ENCODE measurements at regions not wholly inside any gene's neighbourhood (a gene's known extent, or its start where the extent isn't known, plus 50 kb on each side); places are given as distances from the start of the nearest gene placed in this dataset.

GRCh38 chr18:73826098-73826497 is 321.5 kb downstream of the FBXO15 start:
- Histone ChIP-seq H3K27me3 (ENCODE audit: control insufficient read depth in 1 of 2, insufficient read depth in 1 of 2, low read length in 2 of 2) (peaks cover 0 to 6% of the 10 kb centered on the region in 2 experiments), H2AK5ac (ENCODE audit: low read length, severe bottlenecking) (no peak overlapping the region), H3K27ac (ENCODE audit: low read length, poor library complexity, severe bottlenecking) (no peak overlapping the region), H3K23ac (ENCODE audit: low read length in 2 of 2) (no peak overlapping the region), H4K8ac (ENCODE audit: low read length) (no peak overlapping the region), H3K14ac (ENCODE audit: low read length in 2 of 2) (no peak overlapping the region), H3K4me3 (ENCODE audit: insufficient read depth in 1 of 2, low read depth in 1 of 2, low read length in 2 of 2) (no peak overlapping the region), H3K4me1 (ENCODE audit: control insufficient read depth, insufficient read depth, low read depth, low read length) (no peaks in the 10 kb centered on the region), H3K18ac (ENCODE audit: low read depth in 1 of 2, low read length in 2 of 2) (no peak overlapping the region), H3K4ac (ENCODE audit: low read depth in 1 of 2, low read length in 2 of 2) (no peak overlapping the region), H2BK12ac (ENCODE audit: low read length in 2 of 2) (no peak overlapping the region), H3K36me3 (ENCODE audit: control insufficient read depth in 1 of 2, insufficient read depth in 2 of 2, low read depth in 1 of 2, low read length in 2 of 2) (no peaks in the 10 kb centered on the region), H3K4me2 (ENCODE audit: low read length, poor library complexity, severe bottlenecking) (no peak overlapping the region), H3K79me1 (replicated peaks; ENCODE audit: low read length, poor library complexity, severe bottlenecking) (no peaks in the 10 kb centered on the region), H3K9me3 (ENCODE audit: control insufficient read depth, low read length) (no peaks in the 10 kb centered on the region), H2BK5ac (ENCODE audit: low read depth, low read length, poor library complexity, severe bottlenecking) (no peak overlapping the region), H3K9ac (ENCODE audit: low read length) (no peak overlapping the region), H2BK120ac (ENCODE audit: low read depth, low read length) (no peak overlapping the region), H2BK15ac (ENCODE audit: low read depth, poor library complexity, severe bottlenecking) (no peak overlapping the region), H4K91ac (ENCODE audit: low read length) (no peak overlapping the region), H2AFZ (ENCODE audit: low read depth, low read length) (no peak overlapping the region)
- DNase-seq: no peak
- WGBS: 100% methylated on average over 1 of the region's 2 CpGs

GRCh38 chr18:73824671-73825070 is 323.0 kb downstream of the FBXO15 start:
- H2BK15ac ChIP-seq (ENCODE audit: low read depth, poor library complexity, severe bottlenecking): no peak overlapping the region
- H3K36me3 ChIP-seq (ENCODE audit: control insufficient read depth in 1 of 2, insufficient read depth in 2 of 2, low read depth in 1 of 2, low read length in 2 of 2): no peaks in the 10 kb centered on the region
- H2BK12ac ChIP-seq (ENCODE audit: low read length in 2 of 2): no peak overlapping the region
- no peak overlapping the region for H3K4ac ChIP-seq (ENCODE audit: low read depth in 1 of 2, low read length in 2 of 2)
- H2AFZ ChIP-seq (ENCODE audit: low read depth, low read length): no peak overlapping the region
- H3K9ac ChIP-seq (ENCODE audit: low read length): no peak overlapping the region
- H4K91ac ChIP-seq (ENCODE audit: low read length): no peak overlapping the region
- DNase-seq: no peak
- H3K79me1 ChIP-seq (replicated peaks; ENCODE audit: low read length, poor library complexity, severe bottlenecking): no peaks in the 10 kb centered on the region
- no peak overlapping the region for H2AK5ac ChIP-seq (ENCODE audit: low read length, severe bottlenecking)
- 60% methylated on average over 1 of the region's 1 CpG for WGBS
- H3K27me3 ChIP-seq (ENCODE audit: control insufficient read depth in 1 of 2, insufficient read depth in 1 of 2, low read length in 2 of 2): peaks cover 0 to 6% of the 10 kb centered on the region in 2 experiments
- H3K23ac ChIP-seq (ENCODE audit: low read length in 2 of 2): no peak overlapping the region
- H3K9me3 ChIP-seq (ENCODE audit: control insufficient read depth, low read length): no peaks in the 10 kb centered on the region
- H3K4me1 ChIP-seq (ENCODE audit: control insufficient read depth, insufficient read depth, low read depth, low read length): no peaks in the 10 kb centered on the region
- no peak overlapping the region for H2BK120ac ChIP-seq (ENCODE audit: low read depth, low read length)
- no peak overlapping the region for H3K14ac ChIP-seq (ENCODE audit: low read length in 2 of 2)
- H4K8ac ChIP-seq (ENCODE audit: low read length): no peak overlapping the region
- H3K4me3 ChIP-seq (ENCODE audit: insufficient read depth in 1 of 2, low read depth in 1 of 2, low read length in 2 of 2): no peak overlapping the region
- no peak overlapping the region for H3K27ac ChIP-seq (ENCODE audit: low read length, poor library complexity, severe bottlenecking)
- H2BK5ac ChIP-seq (ENCODE audit: low read depth, low read length, poor library complexity, severe bottlenecking): no peak overlapping the region
- H3K18ac ChIP-seq (ENCODE audit: low read depth in 1 of 2, low read length in 2 of 2): no peak overlapping the region
- no peak overlapping the region for H3K4me2 ChIP-seq (ENCODE audit: low read length, poor library complexity, severe bottlenecking)

GRCh38 chr18:73812423-73812822 is 335.2 kb downstream of the FBXO15 start:
- no peak overlapping the region for H3K23ac ChIP-seq (ENCODE audit: low read length in 2 of 2)
- WGBS: 97% methylated on average over 11 of the region's 11 CpGs

GRCh38 chr18:73807551-73808192 is 340.0 kb downstream of the FBXO15 start:
- Histone ChIP-seq H3K9me3 (ENCODE audit: control insufficient read depth, low read length) (no peaks in the 10 kb centered on the region), H2BK5ac (ENCODE audit: low read depth, low read length, poor library complexity, severe bottlenecking) (no peak overlapping the region), H2AK5ac (ENCODE audit: low read length, severe bottlenecking) (no peak overlapping the region), H3K27ac (ENCODE audit: low read length, poor library complexity, severe bottlenecking) (no peak overlapping the region), H4K8ac (ENCODE audit: low read length) (no peak overlapping the region), H3K36me3 (ENCODE audit: control insufficient read depth in 1 of 2, insufficient read depth in 2 of 2, low read depth in 1 of 2, low read length in 2 of 2) (no peaks in the 10 kb centered on the region), H3K79me1 (replicated peaks; ENCODE audit: low read length, poor library complexity, severe bottlenecking) (no peaks in the 10 kb centered on the region), H3K27me3 (ENCODE audit: control insufficient read depth in 1 of 2, insufficient read depth in 1 of 2, low read length in 2 of 2) (no peaks in the 10 kb centered on the region), H4K91ac (ENCODE audit: low read length) (no peak overlapping the region), H3K18ac (ENCODE audit: low read depth in 1 of 2, low read length in 2 of 2) (no peak overlapping the region), H3K4me2 (ENCODE audit: low read length, poor library complexity, severe bottlenecking) (no peak overlapping the region), H2BK15ac (ENCODE audit: low read depth, poor library complexity, severe bottlenecking) (no peak overlapping the region), H3K23ac (ENCODE audit: low read length in 2 of 2) (no peak overlapping the region), H3K4ac (ENCODE audit: low read depth in 1 of 2, low read length in 2 of 2) (no peak overlapping the region), H3K14ac (ENCODE audit: low read length in 2 of 2) (no peak overlapping the region), H2AFZ (ENCODE audit: low read depth, low read length) (no peak overlapping the region), H3K9ac (ENCODE audit: low read length) (no peak overlapping the region), H3K4me3 (ENCODE audit: insufficient read depth in 1 of 2, low read depth in 1 of 2, low read length in 2 of 2) (no peak overlapping the region), H2BK120ac (ENCODE audit: low read depth, low read length) (no peak overlapping the region), H3K4me1 (ENCODE audit: control insufficient read depth, insufficient read depth, low read depth, low read length) (no peaks in the 10 kb centered on the region), H2BK12ac (ENCODE audit: low read length in 2 of 2) (no peak overlapping the region)
- no peak for DNase-seq
- WGBS: 89% methylated on average over 3 of the region's 4 CpGs

More at GRCh38 chr18:73812423-73812822, 335.2 kb downstream of the FBXO15 start:
- Histone ChIP-seq H3K14ac (ENCODE audit: low read length in 2 of 2) (no peak overlapping the region), H3K9me3 (ENCODE audit: control insufficient read depth, low read length) (peaks cover 3% of the 10 kb centered on the region), H4K8ac (ENCODE audit: low read length) (no peak overlapping the region), H2BK5ac (ENCODE audit: low read depth, low read length, poor library complexity, severe bottlenecking) (no peak overlapping the region), H3K4me3 (ENCODE audit: insufficient read depth in 1 of 2, low read depth in 1 of 2, low read length in 2 of 2) (no peak overlapping the region), H2BK120ac (ENCODE audit: low read depth, low read length) (no peak overlapping the region), H3K4me2 (ENCODE audit: low read length, poor library complexity, severe bottlenecking) (no peak overlapping the region), H2AK5ac (ENCODE audit: low read length, severe bottlenecking) (no peak overlapping the region), H3K18ac (ENCODE audit: low read depth in 1 of 2, low read length in 2 of 2) (no peak overlapping the region), H3K4me1 (ENCODE audit: control insufficient read depth, insufficient read depth, low read depth, low read length) (no peaks in the 10 kb centered on the region), H3K36me3 (ENCODE audit: control insufficient read depth in 1 of 2, insufficient read depth in 2 of 2, low read depth in 1 of 2, low read length in 2 of 2) (no peaks in the 10 kb centered on the region), H3K79me1 (replicated peaks; ENCODE audit: low read length, poor library complexity, severe bottlenecking) (no peaks in the 10 kb centered on the region), H2BK15ac (ENCODE audit: low read depth, poor library complexity, severe bottlenecking) (no peak overlapping the region), H3K4ac (ENCODE audit: low read depth in 1 of 2, low read length in 2 of 2) (no peak overlapping the region), H3K27me3 (ENCODE audit: control insufficient read depth in 1 of 2, insufficient read depth in 1 of 2, low read length in 2 of 2) (no peaks in the 10 kb centered on the region), H3K9ac (ENCODE audit: low read length) (no peak overlapping the region), H3K27ac (ENCODE audit: low read length, poor library complexity, severe bottlenecking) (no peak overlapping the region), H2AFZ (ENCODE audit: low read depth, low read length) (no peak overlapping the region), H2BK12ac (ENCODE audit: low read length in 2 of 2) (no peak overlapping the region), H4K91ac (ENCODE audit: low read length) (no peak overlapping the region)
- no peak for DNase-seq
